BLaER1 treated with 17β-estradiol and CSF1 and Interleukin-3, amounts not matched to agents 10 nM and 100 nM (cell line): ENCODE measurements at regions not wholly inside any gene's neighbourhood (a gene's known extent, or its start where the extent isn't known, plus 50 kb on each side); places are given as distances from the start of the nearest gene placed in this dataset.
A peak's percentile ranks its signal among the peaks of the same experiment; 100 is the strongest.

Experiments
- H3K27ac ChIP-seq, 11 experiments: shearing (Covaris generic); formaldehyde crosslinking; 2 replicates each; pipeline ENCODE4 v1.8.1; 2022
- H3K27me3 ChIP-seq, 11 experiments: shearing (Covaris generic); formaldehyde crosslinking; 2 replicates each; pipeline ENCODE4 v1.8.1; 2022
- H3K36me3 ChIP-seq, 11 experiments: shearing (Covaris generic); formaldehyde crosslinking; 2 replicates each; pipeline ENCODE4 v1.8.1; 2022
- H3K4me1 ChIP-seq, 10 experiments: shearing (Covaris generic); formaldehyde crosslinking; 2 replicates each; pipeline ENCODE4 v1.8.1; 2022
- H3K4me2 ChIP-seq, 11 experiments: shearing (Covaris generic); formaldehyde crosslinking; 2 replicates each; pipeline ENCODE4 v1.8.1; 2022
- H3K4me3 ChIP-seq, 10 experiments: shearing (Covaris generic); formaldehyde crosslinking; 2 replicates each; pipeline ENCODE4 v1.8.1; 2022
- H3K9ac ChIP-seq, 11 experiments: shearing (Covaris generic); formaldehyde crosslinking; 2 replicates each; pipeline ENCODE4 v1.8.1; 2022
- H3K9me3 ChIP-seq, 11 experiments: shearing (Covaris generic); formaldehyde crosslinking; replicated peaks in 1 of 11; 2 replicates each; pipeline ENCODE4 v1.8.1; 2022
- H4K20me1 ChIP-seq, 11 experiments: shearing (Covaris generic); formaldehyde crosslinking; 2 replicates each; pipeline ENCODE4 v1.8.1; 2022
- Cebpa-rat ChIP-seq, 11 experiments: shearing (Covaris generic); IDR thresholded peaks; 2 replicates each; pipeline ENCODE4 v1.8.1; 2022

DNA sequence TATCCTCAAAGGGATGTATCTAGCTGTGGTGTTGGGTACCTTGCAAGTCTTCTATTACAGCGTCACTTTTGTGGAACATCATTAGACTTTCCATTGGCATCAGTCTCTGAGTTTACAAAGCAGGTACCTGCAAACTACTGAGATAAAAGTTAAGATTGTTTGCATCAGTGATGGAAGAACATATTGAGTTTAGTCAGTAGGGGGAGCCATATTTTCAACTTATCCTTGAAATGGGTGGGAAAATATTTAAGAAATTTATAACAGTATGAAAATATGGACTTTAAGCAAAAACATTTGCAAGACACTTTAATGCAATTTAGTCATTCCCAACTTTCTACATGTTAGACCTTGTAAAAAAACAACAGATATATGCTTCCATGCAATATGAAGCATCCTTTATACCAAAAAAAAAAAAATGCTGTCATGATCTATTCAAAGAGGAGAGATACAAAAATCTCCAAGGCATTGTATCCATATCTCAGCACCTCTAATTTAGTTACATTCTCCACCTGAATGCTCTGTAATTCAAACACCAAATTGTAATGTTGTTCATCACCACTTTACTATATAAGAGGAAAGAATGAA is 98.6 kb upstream of the ADAMTS19 start:
- no peak overlapping the region for H3K27ac ChIP-seq
- no peak for TF ChIP-seq Cebpa-rat (IDR thresholded peaks at IDR 0.05)

GRCh38 chr5:129362456-129362855 is 97.6 kb upstream of the ADAMTS19 start:
- H3K4me2 ChIP-seq: no peak overlapping the region
- H3K27ac ChIP-seq: no peak overlapping the region
- no peaks in the 10 kb centered on the region for H4K20me1 ChIP-seq
- peaks cover 3 to 8% (median 6%) of the 10 kb centered on the region in 10 experiments; a peak in 15 of 20 replicates for H3K4me1 ChIP-seq
- H3K4me3 ChIP-seq: no peak overlapping the region
- H3K27me3 ChIP-seq: no peaks in the 10 kb centered on the region
- peaks cover 0 to 17% (median 6%) of the 10 kb centered on the region in 11 experiments; a peak in 10 of 22 replicates for H3K9me3 ChIP-seq
- no peak for TF ChIP-seq Cebpa-rat (IDR thresholded peaks at IDR 0.05)
- H3K9ac ChIP-seq: no peak overlapping the region
- no peaks in the 10 kb centered on the region for H3K36me3 ChIP-seq

More for the DNA sequence above, 98.6 kb upstream of the ADAMTS19 start:
- peaks cover 0 to 14% (median 5%) of the 10 kb centered on the region in 11 experiments; a peak in 10 of 22 replicates for H3K9me3 ChIP-seq
- H3K4me3 ChIP-seq: no peak overlapping the region
- no peaks in the 10 kb centered on the region for H3K27me3 ChIP-seq
- no peak overlapping the region for H3K9ac ChIP-seq
- H3K4me1 ChIP-seq: no peaks in the 10 kb centered on the region
- H3K36me3 ChIP-seq: no peaks in the 10 kb centered on the region
- H3K4me2 ChIP-seq: no peak overlapping the region
- no peaks in the 10 kb centered on the region for H4K20me1 ChIP-seq

GRCh38 chr5:129363991-129364390 is 96.1 kb upstream of the ADAMTS19 start:
- Histone ChIP-seq H3K4me3 (no peak overlapping the region), H3K9me3 (peaks cover 0 to 17% (median 6%) of the 10 kb centered on the region in 11 experiments; a peak in 10 of 22 replicates), H3K36me3 (no peaks in the 10 kb centered on the region), H3K9ac (no peak overlapping the region), H3K27me3 (no peaks in the 10 kb centered on the region), H3K4me1 (peaks cover 7 to 23% (median 16%) of the 10 kb centered on the region in 10 experiments; a peak in 17 of 20 replicates), H3K4me2 (no peak overlapping the region), H4K20me1 (no peaks in the 10 kb centered on the region), H3K27ac (no peak overlapping the region)
- no peak for TF ChIP-seq Cebpa-rat (IDR thresholded peaks at IDR 0.05)

- TF ChIP-seq Cebpa-rat (IDR thresholded peaks at IDR 0.05): peak in 2 of 11 experiments; percentile 17 to 19; a peak in 1 of 22 replicates
- Histone ChIP-seq H3K9me3 (peaks cover 0 to 17% (median 6%) of the 10 kb centered on the region in 11 experiments; a peak in 10 of 22 replicates), H3K27ac (peak overlapping the region in 10 of 11 experiments; percentile 34 to 80 (median 58); a peak in 18 of 22 replicates), H3K36me3 (no peaks in the 10 kb centered on the region), H3K4me2 (peak overlapping the region; percentile 2 to 70 (median 40); a peak in 19 of 22 replicates), H3K4me1 (peaks cover 7 to 25% (median 16%) of the 10 kb centered on the region in 10 experiments; a peak in 17 of 20 replicates), H3K4me3 (no peak overlapping the region), H3K9ac (peak overlapping the region in 3 of 11 experiments; percentile 7 to 59 (median 40); a peak in 6 of 22 replicates), H4K20me1 (no peaks in the 10 kb centered on the region), H3K27me3 (no peaks in the 10 kb centered on the region)
Observed at GRCh38 chr5:129367883-129368282, 92.2 kb upstream of the ADAMTS19 start.

DNA sequence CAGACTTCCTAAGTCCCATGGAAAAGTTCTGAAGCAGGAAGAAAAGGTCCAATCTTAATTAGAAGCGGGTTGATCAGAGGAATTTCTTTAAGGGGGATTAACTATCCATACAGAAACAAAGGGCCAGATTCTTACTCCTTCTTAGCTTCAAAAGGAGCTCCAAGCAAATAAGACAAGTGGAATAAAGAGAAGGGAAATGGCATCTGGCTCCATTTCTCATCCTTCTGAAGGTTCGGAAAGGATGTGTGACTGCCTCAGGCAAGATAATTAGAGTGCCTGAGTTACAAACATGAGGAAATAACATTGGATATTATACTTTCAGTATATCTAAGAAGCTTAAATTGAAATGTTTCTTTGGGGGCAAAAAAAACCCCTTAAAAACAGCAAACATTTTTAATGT is 88.1 kb upstream of the ADAMTS19 start:
- Histone ChIP-seq H3K4me1 (peaks cover 7 to 21% (median 14%) of the 10 kb centered on the region in 10 experiments; a peak in 17 of 20 replicates), H3K9me3 (peaks cover 0 to 2% (median 0%) of the 10 kb centered on the region in 11 experiments; a peak in 1 of 22 replicates), H3K4me3 (no peak overlapping the region), H3K36me3 (no peaks in the 10 kb centered on the region), H3K4me2 (no peak overlapping the region), H3K27ac (no peak overlapping the region), H4K20me1 (no peaks in the 10 kb centered on the region), H3K9ac (no peak overlapping the region), H3K27me3 (no peaks in the 10 kb centered on the region)
- TF ChIP-seq Cebpa-rat (IDR thresholded peaks at IDR 0.05): no peak

DNA sequence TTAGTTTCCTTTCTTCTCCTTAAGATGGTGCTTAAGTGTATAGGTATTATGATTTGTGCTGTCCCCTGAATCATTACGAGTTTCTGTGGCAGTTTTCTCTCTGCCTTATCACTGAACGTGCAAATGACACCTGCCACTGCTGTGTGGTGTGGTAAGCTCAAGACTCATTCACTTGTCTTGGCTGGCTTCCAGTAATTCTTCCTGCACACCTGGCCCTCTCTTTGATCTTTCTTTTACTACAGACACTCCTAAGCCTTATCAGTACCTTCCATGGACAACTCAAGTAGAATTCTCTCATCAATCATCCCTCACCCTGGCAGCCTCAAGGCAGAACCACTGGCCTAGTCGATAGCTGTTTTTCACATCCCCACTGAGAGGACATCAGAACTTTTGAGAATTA is 82.6 kb upstream of the ADAMTS19 start:
- no peak for TF ChIP-seq Cebpa-rat (IDR thresholded peaks at IDR 0.05)
- Histone ChIP-seq H3K36me3 (no peaks in the 10 kb centered on the region), H3K4me3 (no peak overlapping the region), H3K27me3 (no peaks in the 10 kb centered on the region), H3K27ac (no peak overlapping the region), H3K4me2 (no peak overlapping the region), H3K4me1 (peaks cover 0 to 9% (median 0%) of the 10 kb centered on the region in 10 experiments; a peak in 5 of 20 replicates), H3K9ac (no peak overlapping the region), H4K20me1 (no peaks in the 10 kb centered on the region), H3K9me3 (no peaks in the 10 kb centered on the region)

GRCh38 chr5:129378961-129379360 is 81.1 kb upstream of the ADAMTS19 start:
- Histone ChIP-seq H4K20me1 (no peaks in the 10 kb centered on the region), H3K4me2 (peak overlapping the region in 2 of 11 experiments; percentile 30 to 36; a peak in 1 of 22 replicates), H3K27ac (no peak overlapping the region), H3K9ac (no peak overlapping the region), H3K36me3 (no peaks in the 10 kb centered on the region), H3K4me3 (no peak overlapping the region), H3K4me1 (peaks cover 0 to 16% (median 0%) of the 10 kb centered on the region in 10 experiments; a peak in 5 of 20 replicates), H3K27me3 (no peaks in the 10 kb centered on the region), H3K9me3 (no peaks in the 10 kb centered on the region)
- no peak for TF ChIP-seq Cebpa-rat (IDR thresholded peaks at IDR 0.05)

DNA sequence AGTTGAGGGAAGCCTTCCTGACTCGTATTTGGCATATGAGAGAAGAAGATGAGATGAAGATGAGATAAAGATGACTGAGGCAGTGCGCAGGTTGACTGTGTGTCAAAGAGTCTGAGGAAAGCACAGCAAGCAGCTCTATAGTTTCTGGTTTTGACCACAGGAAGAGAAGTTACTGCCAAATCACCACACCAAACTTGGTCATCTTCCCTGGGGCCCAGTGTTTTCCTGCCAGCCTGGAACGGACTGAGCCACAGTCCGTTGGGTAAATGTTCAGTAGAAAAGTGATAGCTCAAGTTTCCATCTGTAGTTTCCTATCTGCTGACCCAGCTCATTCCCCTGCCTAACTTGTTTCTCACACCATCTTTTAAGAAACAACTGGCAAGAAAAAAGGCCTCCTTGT is 80.7 kb upstream of the ADAMTS19 start:
- peak overlapping the region in 4 of 11 experiments; percentile 4 to 36 (median 18); a peak in 4 of 22 replicates for H3K4me2 ChIP-seq
- no peak overlapping the region for H3K27ac ChIP-seq
- no peak overlapping the region for H3K9ac ChIP-seq
- H3K36me3 ChIP-seq: no peaks in the 10 kb centered on the region
- H3K27me3 ChIP-seq: no peaks in the 10 kb centered on the region
- H4K20me1 ChIP-seq: no peaks in the 10 kb centered on the region
- TF ChIP-seq Cebpa-rat (IDR thresholded peaks at IDR 0.05): no peak
- no peaks in the 10 kb centered on the region for H3K9me3 ChIP-seq
- peaks cover 0 to 16% (median 0%) of the 10 kb centered on the region in 10 experiments; a peak in 5 of 20 replicates for H3K4me1 ChIP-seq
- no peak overlapping the region for H3K4me3 ChIP-seq

DNA sequence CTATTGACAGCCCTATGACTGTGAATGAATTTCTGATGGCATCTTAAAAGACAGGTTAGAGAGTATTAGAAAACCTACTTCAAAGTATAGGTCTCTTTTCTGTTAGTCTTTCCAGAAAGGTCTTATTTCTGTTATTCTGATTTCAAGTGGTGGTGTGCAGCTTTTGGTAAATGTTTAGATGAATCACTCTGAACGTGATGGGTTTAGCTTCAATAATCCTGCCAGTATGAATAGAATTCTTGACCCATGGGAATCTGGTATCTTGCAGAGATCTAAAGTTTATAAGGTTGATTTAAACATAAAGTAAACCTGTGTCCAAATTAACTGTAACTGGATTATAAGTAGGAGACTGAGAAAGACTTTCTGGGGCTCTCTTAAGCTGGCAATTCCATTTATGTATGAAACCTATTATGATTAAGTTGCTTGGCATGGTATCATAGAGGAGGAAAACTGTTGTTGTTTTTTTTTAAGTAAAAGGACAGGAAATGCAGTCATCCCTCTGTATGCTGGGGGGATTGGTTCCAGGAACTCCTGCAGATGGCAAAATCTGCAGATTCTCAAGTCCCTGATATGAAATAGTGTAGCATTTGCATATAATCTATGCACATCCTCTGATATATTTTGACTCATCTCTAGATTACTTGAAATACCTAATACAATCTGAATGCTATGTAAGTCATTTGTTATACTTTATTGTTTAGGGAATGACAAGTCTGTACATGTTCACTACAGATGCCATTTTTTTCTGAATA is 77.0 kb upstream of the ADAMTS19 start:
- Histone ChIP-seq H3K9ac (no peak overlapping the region), H3K4me3 (no peak overlapping the region), H3K4me2 (peak overlapping the region in 1 of 11 experiments; percentile 19; a peak in 2 of 22 replicates), H3K9me3 (no peaks in the 10 kb centered on the region), H3K27me3 (no peaks in the 10 kb centered on the region), H3K36me3 (no peaks in the 10 kb centered on the region), H4K20me1 (no peaks in the 10 kb centered on the region), H3K4me1 (peaks cover 0 to 16% (median 0%) of the 10 kb centered on the region in 10 experiments; a peak in 5 of 20 replicates), H3K27ac (no peak overlapping the region)
- TF ChIP-seq Cebpa-rat (IDR thresholded peaks at IDR 0.05): no peak
